ENCODE measurements at regions not wholly inside any gene's neighbourhood (a gene's known extent, or its start where the extent isn't known, plus 50 kb on each side); places are given as distances from the start of the nearest gene placed in this dataset.

DNA sequence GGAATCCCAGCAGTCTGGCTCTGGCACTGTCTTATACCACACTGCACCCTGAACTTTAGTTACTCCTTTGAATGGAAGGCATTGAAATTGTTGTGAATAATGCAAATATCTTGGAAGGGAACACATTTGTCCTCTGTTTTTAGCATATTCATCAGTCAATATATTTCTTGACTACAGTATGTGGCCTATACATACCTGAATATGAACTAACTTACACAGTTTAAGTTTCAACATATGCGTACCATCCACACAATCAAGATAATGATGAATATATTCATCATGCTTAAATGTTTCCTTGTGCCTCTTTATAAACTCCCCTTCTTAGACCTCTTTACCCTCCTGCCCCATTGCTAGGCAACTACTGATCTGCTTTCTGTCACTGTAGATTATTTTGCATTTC, 145.7 kb upstream of the ESX1 start:
- BruUV-seq (replicated peaks) = no TSS peak
- CTCF ChIA-PET = no interaction called here
- in situ Hi-C loops (cut with HindIII; ENCODE audit: low pct_unique_long_range_greater_than_20kb, low sequenced_read_pairs) = no loop called here

DNA sequence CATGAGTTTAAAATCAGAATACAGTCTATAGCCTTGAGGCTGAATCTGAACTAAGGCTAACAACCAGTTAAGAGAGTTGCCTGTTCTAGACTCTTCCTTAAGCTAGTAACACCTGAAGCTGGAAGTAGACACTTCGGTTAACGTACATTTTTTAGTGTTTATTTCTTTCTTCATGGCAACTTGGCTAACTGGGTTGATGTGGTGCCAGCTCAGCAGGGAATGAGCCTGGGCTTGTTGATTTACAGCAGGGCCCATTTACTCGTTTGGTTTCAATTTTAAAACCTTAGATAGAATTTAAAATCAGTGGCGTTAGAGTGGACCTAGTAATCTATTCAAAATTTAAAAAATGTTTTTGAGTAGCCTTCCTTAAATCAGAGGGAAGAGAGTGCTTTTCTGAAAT, 137.6 kb upstream of the ESX1 start:
- Histone ChIP-seq H3K4me3 (ENCODE audit: low read depth in 2 of 2, low read length in 2 of 2) (no peak overlapping the region), H3K4me1 (ENCODE audit: control insufficient read depth, insufficient read depth, low read length) (no peaks in the 10 kb centered on the region), H3K36me3 (ENCODE audit: control insufficient read depth, insufficient read depth, low read length) (no peaks in the 10 kb centered on the region), H3K27me3 (ENCODE audit: control insufficient read depth, insufficient read depth, low read length) (no peaks in the 10 kb centered on the region), H3K9me3 (ENCODE audit: control insufficient read depth, insufficient read depth, low read depth, low read length) (no peaks in the 10 kb centered on the region), H3K27ac (ENCODE audit: low read length) (no peak overlapping the region)
- in situ Hi-C loops (cut with HindIII; ENCODE audit: low pct_unique_long_range_greater_than_20kb, low sequenced_read_pairs) = no loop called here
- no peak for DNase-seq (ENCODE audit: low read depth, low spot score)
- no TSS peak for BruUV-seq (replicated peaks)
- intact Hi-C loops (cut with micrococcal nuclease; ENCODE audit: unreplicated experiment) = no loop called here
- ATAC-seq = no peak
- TF ChIP-seq POLR2AphosphoS5 (IDR thresholded peaks at IDR 0.05; ENCODE audit: low read depth, low read length) (no peak), TCF7L2 (IDR thresholded peaks at IDR 0.05; ENCODE audit: low read depth, low read length) (no peak)
- ChIA-PET CTCF (no interaction called here), POLR2A (no interaction called here)

More for the DNA sequence above, 145.7 kb upstream of the ESX1 start:
- Histone ChIP-seq H3K27ac (ENCODE audit: low read length) (no peak overlapping the region), H3K36me3 (ENCODE audit: control insufficient read depth, insufficient read depth, low read length) (no peaks in the 10 kb centered on the region), H3K4me3 (ENCODE audit: low read depth in 2 of 2, low read length in 2 of 2) (no peak overlapping the region), H3K27me3 (ENCODE audit: control insufficient read depth, insufficient read depth, low read length) (no peaks in the 10 kb centered on the region), H3K4me1 (ENCODE audit: control insufficient read depth, insufficient read depth, low read length) (no peaks in the 10 kb centered on the region), H3K9me3 (ENCODE audit: control insufficient read depth, insufficient read depth, low read depth, low read length) (no peaks in the 10 kb centered on the region)
- intact Hi-C loops (cut with micrococcal nuclease; ENCODE audit: unreplicated experiment) = no loop called here
- ATAC-seq (no peak), DNase-seq (ENCODE audit: low read depth, low spot score) (no peak)
- TF ChIP-seq, protein P1, sequence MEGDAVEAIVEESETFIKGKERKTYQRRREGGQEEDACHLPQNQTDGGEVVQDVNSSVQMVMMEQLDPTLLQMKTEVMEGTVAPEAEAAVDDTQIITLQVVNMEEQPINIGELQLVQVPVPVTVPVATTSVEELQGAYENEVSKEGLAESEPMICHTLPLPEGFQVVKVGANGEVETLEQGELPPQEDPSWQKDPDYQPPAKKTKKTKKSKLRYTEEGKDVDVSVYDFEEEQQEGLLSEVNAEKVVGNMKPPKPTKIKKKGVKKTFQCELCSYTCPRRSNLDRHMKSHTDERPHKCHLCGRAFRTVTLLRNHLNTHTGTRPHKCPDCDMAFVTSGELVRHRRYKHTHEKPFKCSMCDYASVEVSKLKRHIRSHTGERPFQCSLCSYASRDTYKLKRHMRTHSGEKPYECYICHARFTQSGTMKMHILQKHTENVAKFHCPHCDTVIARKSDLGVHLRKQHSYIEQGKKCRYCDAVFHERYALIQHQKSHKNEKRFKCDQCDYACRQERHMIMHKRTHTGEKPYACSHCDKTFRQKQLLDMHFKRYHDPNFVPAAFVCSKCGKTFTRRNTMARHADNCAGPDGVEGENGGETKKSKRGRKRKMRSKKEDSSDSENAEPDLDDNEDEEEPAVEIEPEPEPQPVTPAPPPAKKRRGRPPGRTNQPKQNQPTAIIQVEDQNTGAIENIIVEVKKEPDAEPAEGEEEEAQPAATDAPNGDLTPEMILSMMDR (IDR thresholded peaks at IDR 0.05) = no peak
- no peak for TF ChIP-seq SIN3A (IDR thresholded peaks at IDR 0.05; ENCODE audit: borderline replicate concordance, insufficient read depth, low read depth, low read length)
- POLR2A ChIA-PET = no interaction called here

DNA sequence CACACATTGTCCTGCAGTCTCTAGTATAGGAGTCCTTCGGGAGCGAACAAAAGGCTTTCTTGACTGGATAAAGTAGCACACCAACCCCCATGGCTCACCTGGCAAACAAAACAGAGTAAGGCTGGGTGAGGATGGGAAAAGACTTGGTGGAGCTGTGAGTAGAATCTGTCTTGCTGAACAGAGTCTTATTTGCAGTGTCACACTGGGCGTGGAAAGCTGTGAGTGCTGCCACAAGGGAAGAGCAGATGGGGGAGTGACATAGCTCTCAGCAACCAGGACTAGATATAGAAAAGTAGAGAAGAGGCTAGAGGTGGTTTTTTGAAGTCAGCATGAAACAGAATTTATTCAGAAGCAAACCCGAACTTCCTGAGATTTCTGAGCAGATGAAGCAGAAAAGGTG, 137.2 kb upstream of the ESX1 start:
- in situ Hi-C loops (cut with HindIII; ENCODE audit: low pct_unique_long_range_greater_than_20kb, low sequenced_read_pairs) = no loop called here
- Histone ChIP-seq H3K4me3 (ENCODE audit: low read depth in 2 of 2, low read length in 2 of 2) (no peak overlapping the region), H3K36me3 (ENCODE audit: control insufficient read depth, insufficient read depth, low read length) (no peaks in the 10 kb centered on the region), H3K4me1 (ENCODE audit: control insufficient read depth, insufficient read depth, low read length) (no peaks in the 10 kb centered on the region), H3K27ac (ENCODE audit: low read length) (no peak overlapping the region), H3K27me3 (ENCODE audit: control insufficient read depth, insufficient read depth, low read length) (no peaks in the 10 kb centered on the region), H3K9me3 (ENCODE audit: control insufficient read depth, insufficient read depth, low read depth, low read length) (no peaks in the 10 kb centered on the region)
- CTCF ChIA-PET = no interaction called here
- no TSS peak for BruUV-seq (replicated peaks)
- POLR2A ChIA-PET = no interaction called here
- DNase-seq (ENCODE audit: low read depth, low spot score) = no peak
- intact Hi-C loops (cut with micrococcal nuclease; ENCODE audit: unreplicated experiment) = no loop called here
- ATAC-seq = no peak
- TF ChIP-seq, protein P2, sequence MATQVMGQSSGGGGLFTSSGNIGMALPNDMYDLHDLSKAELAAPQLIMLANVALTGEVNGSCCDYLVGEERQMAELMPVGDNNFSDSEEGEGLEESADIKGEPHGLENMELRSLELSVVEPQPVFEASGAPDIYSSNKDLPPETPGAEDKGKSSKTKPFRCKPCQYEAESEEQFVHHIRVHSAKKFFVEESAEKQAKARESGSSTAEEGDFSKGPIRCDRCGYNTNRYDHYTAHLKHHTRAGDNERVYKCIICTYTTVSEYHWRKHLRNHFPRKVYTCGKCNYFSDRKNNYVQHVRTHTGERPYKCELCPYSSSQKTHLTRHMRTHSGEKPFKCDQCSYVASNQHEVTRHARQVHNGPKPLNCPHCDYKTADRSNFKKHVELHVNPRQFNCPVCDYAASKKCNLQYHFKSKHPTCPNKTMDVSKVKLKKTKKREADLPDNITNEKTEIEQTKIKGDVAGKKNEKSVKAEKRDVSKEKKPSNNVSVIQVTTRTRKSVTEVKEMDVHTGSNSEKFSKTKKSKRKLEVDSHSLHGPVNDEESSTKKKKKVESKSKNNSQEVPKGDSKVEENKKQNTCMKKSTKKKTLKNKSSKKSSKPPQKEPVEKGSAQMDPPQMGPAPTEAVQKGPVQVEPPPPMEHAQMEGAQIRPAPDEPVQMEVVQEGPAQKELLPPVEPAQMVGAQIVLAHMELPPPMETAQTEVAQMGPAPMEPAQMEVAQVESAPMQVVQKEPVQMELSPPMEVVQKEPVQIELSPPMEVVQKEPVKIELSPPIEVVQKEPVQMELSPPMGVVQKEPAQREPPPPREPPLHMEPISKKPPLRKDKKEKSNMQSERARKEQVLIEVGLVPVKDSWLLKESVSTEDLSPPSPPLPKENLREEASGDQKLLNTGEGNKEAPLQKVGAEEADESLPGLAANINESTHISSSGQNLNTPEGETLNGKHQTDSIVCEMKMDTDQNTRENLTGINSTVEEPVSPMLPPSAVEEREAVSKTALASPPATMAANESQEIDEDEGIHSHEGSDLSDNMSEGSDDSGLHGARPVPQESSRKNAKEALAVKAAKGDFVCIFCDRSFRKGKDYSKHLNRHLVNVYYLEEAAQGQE (IDR thresholded peaks at IDR 0.05; ENCODE audit: insufficient read depth in 1 of 2, low read depth in 2 of 2, low read length in 1 of 2) = no peak

Data from Panc1 (cell line).